H9 (cell line): ENCODE measurements at regions not wholly inside any gene's neighbourhood (a gene's known extent, or its start where the extent isn't known, plus 50 kb on each side); places are given as distances from the start of the nearest gene placed in this dataset.

Experiments
- DNase-seq: peaks from one replicate; pipeline ENCODE4 v3.0.0-alpha.2; 2017
- H2AFZ ChIP-seq: one replicate; pipeline ENCODE4 v1.6.1; 2013; ENCODE audit warnings: mild to moderate bottlenecking, low read length, control low read depth, moderate library complexity
- H2AK5ac ChIP-seq: 2 replicates; pipeline ENCODE4 v1.6.1; 2013; ENCODE audit warnings: low read length, control low read depth, mixed read lengths; ENCODE audit not compliant: insufficient read length
- H2BK120ac ChIP-seq: one replicate; pipeline ENCODE4 v1.6.1; 2013; ENCODE audit warnings: low read depth, mild to moderate bottlenecking, low read length, control low read depth, inconsistent platforms; ENCODE audit not compliant: poor library complexity, severe bottlenecking
- H2BK12ac ChIP-seq: 2 replicates; pipeline ENCODE4 v1.6.1; 2013; ENCODE audit warnings: low read length, control low read depth, mixed read lengths, low read depth; ENCODE audit not compliant: insufficient read length
- H2BK15ac ChIP-seq: 2 replicates; pipeline ENCODE4 v1.6.1; 2013; ENCODE audit warnings: low read depth, low read length, control low read depth
- H2BK20ac ChIP-seq: one replicate; pipeline ENCODE4 v1.6.1; 2013; ENCODE audit warnings: low read depth, mild to moderate bottlenecking, low read length, control low read depth, inconsistent platforms; ENCODE audit not compliant: poor library complexity, severe bottlenecking
- H2BK5ac ChIP-seq: 2 replicates; pipeline ENCODE4 v1.6.1; 2013; ENCODE audit warnings: low read length, control low read depth, mixed read lengths; ENCODE audit not compliant: insufficient read length
- H3K14ac ChIP-seq: 2 replicates; pipeline ENCODE4 v1.6.1; 2013; ENCODE audit warnings: low read length, control low read depth; ENCODE audit not compliant: insufficient read depth
- H3K18ac ChIP-seq: 2 replicates; pipeline ENCODE4 v1.6.1; 2013; ENCODE audit warnings: low read depth, mild to moderate bottlenecking, mixed read lengths, low read length, control low read depth; ENCODE audit not compliant: insufficient read length
- H3K23ac ChIP-seq: 2 replicates; pipeline ENCODE4 v1.6.1; 2013; ENCODE audit warnings: low read length, control low read depth, mixed read lengths, low read depth; ENCODE audit not compliant: insufficient read length
- H3K23me2 ChIP-seq: 2 replicates; pipeline ENCODE4 v1.6.1; 2013; ENCODE audit warnings: low read depth, mild to moderate bottlenecking, mixed read lengths, low read length, control low read depth; ENCODE audit not compliant: insufficient read length, poor library complexity, severe bottlenecking
- H3K27ac ChIP-seq: 2 replicates; pipeline ENCODE4 v1.5.1; 2013; ENCODE audit warnings: low read length, control low read depth, mixed read lengths, low read depth; ENCODE audit not compliant: insufficient read length
- H3K27me3 ChIP-seq: 2 replicates; pipeline ENCODE4 v1.6.1; 2013; ENCODE audit warnings: low read length, control low read depth, inconsistent platforms; ENCODE audit not compliant: insufficient read depth
- H3K4ac ChIP-seq: 2 replicates; pipeline ENCODE4 v1.6.1; 2013; ENCODE audit warnings: low read depth, mild to moderate bottlenecking, control low read depth, inconsistent platforms, low read length, moderate library complexity
- H3K4me1 ChIP-seq: 2 replicates; pipeline ENCODE4 v1.6.1; 2013; ENCODE audit warnings: low read length, control low read depth, inconsistent platforms; ENCODE audit not compliant: insufficient read depth
- H3K4me2 ChIP-seq: 2 replicates; pipeline ENCODE4 v1.6.1; 2013; ENCODE audit warnings: low read length, control low read depth, mixed read lengths; ENCODE audit not compliant: insufficient read length, insufficient read depth
- H3K56ac ChIP-seq: 2 replicates; pipeline ENCODE4 v1.6.1; 2013; ENCODE audit warnings: low read depth, mild to moderate bottlenecking, mixed read lengths, low read length, control low read depth; ENCODE audit not compliant: insufficient read length
- H3K79me1 ChIP-seq: 2 replicates; pipeline ENCODE4 v1.6.1; 2013; ENCODE audit warnings: low read depth, mild to moderate bottlenecking, moderate library complexity, low read length, control low read depth, inconsistent platforms; ENCODE audit not compliant: insufficient read depth, poor library complexity, severe bottlenecking
- H3K79me2 ChIP-seq: 2 replicates; pipeline ENCODE4 v1.6.1; 2013; ENCODE audit warnings: low read length, control low read depth, inconsistent platforms; ENCODE audit not compliant: insufficient read depth
- H3K9ac ChIP-seq: 2 replicates; pipeline ENCODE4 v1.6.1; 2013; ENCODE audit warnings: low read length, control low read depth, mixed read lengths; ENCODE audit not compliant: insufficient read length; ENCODE audit errors: extremely low read depth
- H3K9me3 ChIP-seq: one replicate; pipeline ENCODE4 v1.6.1; 2013; ENCODE audit warnings: low read depth, low read length, inconsistent platforms; ENCODE audit not compliant: control insufficient read depth
- H3T11ph ChIP-seq: one replicate; pipeline ENCODE4 v1.6.1; 2013; ENCODE audit warnings: mild to moderate bottlenecking, low read length, control low read depth, inconsistent platforms
- H4K20me1 ChIP-seq: one replicate; pipeline ENCODE4 v1.6.1; 2013; ENCODE audit not compliant: control insufficient read depth, insufficient read length, insufficient read depth
- H4K5ac ChIP-seq: 2 replicates; pipeline ENCODE4 v1.6.1; 2013; ENCODE audit warnings: low read depth, mild to moderate bottlenecking, mixed read lengths, low read length, control low read depth; ENCODE audit not compliant: insufficient read length
- H4K8ac ChIP-seq: replicated peaks from 2 replicates; pipeline ENCODE4 v1.6.1; 2013; ENCODE audit warnings: low read length, control low read depth, mixed read lengths, low read depth; ENCODE audit not compliant: insufficient read length
- H4K91ac ChIP-seq: 2 replicates; pipeline ENCODE4 v1.6.1; 2013; ENCODE audit warnings: low read depth, mild to moderate bottlenecking, moderate library complexity, mixed read lengths, low read length, control low read depth; ENCODE audit not compliant: insufficient read length
- H3K27ac Mint-ChIP-seq, 3 experiments: 2 replicates in 2 of 3; 3 replicates in 1 of 3; pipeline ENCODE4 v1.8.0; 2020 to 2021; ENCODE audit warnings: mixed read lengths in 3 of 3, mild to moderate bottlenecking in 1 of 3, moderate library complexity in 1 of 3
- H3K27me3 Mint-ChIP-seq: 2 replicates; pipeline ENCODE4 v1.8.0; 2021; ENCODE audit warnings: low read depth, mild to moderate bottlenecking, moderate library complexity, mixed read lengths
- H3K36me3 Mint-ChIP-seq, 3 experiments: 2 replicates in 2 of 3; 3 replicates in 1 of 3; pipeline ENCODE4 v1.8.0; 2020 to 2021; ENCODE audit warnings: low read depth in 3 of 3, mixed read lengths in 3 of 3; ENCODE audit not compliant: insufficient read depth in 1 of 3
- H3K4me1 Mint-ChIP-seq, 2 experiments: 2 replicates each; pipeline ENCODE4 v1.8.0; 2020; ENCODE audit warnings: mixed read lengths in 2 of 2
- H3K4me3 Mint-ChIP-seq, 2 experiments: 2 replicates in 1 of 2; 3 replicates in 1 of 2; pipeline ENCODE4 v1.8.0; 2020 to 2021; ENCODE audit warnings: mild to moderate bottlenecking in 2 of 2, mixed read lengths in 2 of 2, moderate library complexity in 1 of 2
- H3K9me3 Mint-ChIP-seq, 2 experiments: 2 replicates in 1 of 2; 3 replicates in 1 of 2; pipeline ENCODE4 v1.8.0; 2020; ENCODE audit warnings: mild to moderate bottlenecking in 2 of 2, mixed read lengths in 2 of 2, moderate library complexity in 1 of 2
- WGBS: extraction: QIAGEN DNeasy Blood & Tissue Kit; methylation state at CpG from one replicate; pipeline ENCODE4 v1.1.7; 2013; ENCODE audit warnings: missing lambda C conversion rate, low lambda C conversion rate, mixed read lengths; ENCODE audit not compliant: insufficient read length; ENCODE audit errors: extremely low coverage; 5-methylcytosine and 5-hydroxymethylcytosine counted together
- TF ChIP-seq, protein P1 (sequence below): fragments of 200-600 bp; sonication (generic); conservative IDR thresholded peaks from 3 replicates; pipeline ENCODE4 v1.8.0; 2021; ENCODE audit warnings: antibody characterized with exemption, mild to moderate bottlenecking

DNA sequence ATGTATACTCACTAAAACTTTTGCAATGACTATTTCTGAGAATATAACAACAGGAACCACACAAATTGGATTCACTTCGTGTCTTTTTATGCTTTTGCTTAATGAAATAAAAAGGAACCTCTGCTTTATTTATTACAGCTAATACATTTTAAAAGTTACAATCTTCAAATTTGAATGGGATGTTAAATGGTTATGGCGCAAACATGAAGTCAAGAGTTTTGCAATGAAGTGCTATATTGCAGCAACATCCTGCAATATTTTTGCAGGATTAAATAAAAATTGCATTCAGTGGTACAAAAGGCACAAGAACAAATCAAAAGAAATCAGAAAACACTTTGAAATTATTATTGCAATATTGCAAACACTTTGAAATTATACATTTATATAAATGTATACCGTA, 1519.0 kb upstream of the MIR17HG start:
- Histone ChIP-seq H3K23me2 (no peaks in the 10 kb centered on the region), H3K4ac (no peak overlapping the region), H4K20me1 (no peaks in the 10 kb centered on the region), H2BK12ac (no peak overlapping the region), H2AK5ac (no peak overlapping the region), H2AFZ (no peak overlapping the region), H3K14ac (no peak overlapping the region), H3K56ac (no peak overlapping the region), H2BK5ac (no peak overlapping the region), H3K27me3 (no peaks in the 10 kb centered on the region), H2BK15ac (no peak overlapping the region), H3K9ac (no peak overlapping the region), H4K91ac (no peak overlapping the region), H2BK20ac (no peak overlapping the region), H3K9me3 (no peaks in the 10 kb centered on the region), H3K79me1 (no peaks in the 10 kb centered on the region), H2BK120ac (no peak overlapping the region), H4K5ac (no peak overlapping the region), H3K4me1 (no peaks in the 10 kb centered on the region; the same call in 1 of the 2 replicates), H3T11ph (no peak overlapping the region), H3K27ac (no peak overlapping the region), H4K8ac (no peak overlapping the region), H3K79me2 (no peaks in the 10 kb centered on the region), H3K23ac (no peak overlapping the region), H3K4me2 (no peak overlapping the region), H3K18ac (no peak overlapping the region)
- Mint-ChIP-seq H3K27me3 (no peaks in the 10 kb centered on the region), H3K4me3 (no peak overlapping the region), H3K9me3 (no peaks in the 10 kb centered on the region), H3K4me1 (no peaks in the 10 kb centered on the region; a peak in 1 of 4 replicates), H3K36me3 (no peaks in the 10 kb centered on the region), H3K27ac (no peak overlapping the region)
- DNase-seq, result no peak
- WGBS, result no CpG with 5 or more reads among the region's 3 CpGs
- TF ChIP-seq, protein P1, sequence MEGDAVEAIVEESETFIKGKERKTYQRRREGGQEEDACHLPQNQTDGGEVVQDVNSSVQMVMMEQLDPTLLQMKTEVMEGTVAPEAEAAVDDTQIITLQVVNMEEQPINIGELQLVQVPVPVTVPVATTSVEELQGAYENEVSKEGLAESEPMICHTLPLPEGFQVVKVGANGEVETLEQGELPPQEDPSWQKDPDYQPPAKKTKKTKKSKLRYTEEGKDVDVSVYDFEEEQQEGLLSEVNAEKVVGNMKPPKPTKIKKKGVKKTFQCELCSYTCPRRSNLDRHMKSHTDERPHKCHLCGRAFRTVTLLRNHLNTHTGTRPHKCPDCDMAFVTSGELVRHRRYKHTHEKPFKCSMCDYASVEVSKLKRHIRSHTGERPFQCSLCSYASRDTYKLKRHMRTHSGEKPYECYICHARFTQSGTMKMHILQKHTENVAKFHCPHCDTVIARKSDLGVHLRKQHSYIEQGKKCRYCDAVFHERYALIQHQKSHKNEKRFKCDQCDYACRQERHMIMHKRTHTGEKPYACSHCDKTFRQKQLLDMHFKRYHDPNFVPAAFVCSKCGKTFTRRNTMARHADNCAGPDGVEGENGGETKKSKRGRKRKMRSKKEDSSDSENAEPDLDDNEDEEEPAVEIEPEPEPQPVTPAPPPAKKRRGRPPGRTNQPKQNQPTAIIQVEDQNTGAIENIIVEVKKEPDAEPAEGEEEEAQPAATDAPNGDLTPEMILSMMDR, result no peak
